ENCODE measurements at regions not wholly inside any gene's neighbourhood (a gene's known extent, or its start where the extent isn't known, plus 50 kb on each side); places are given as distances from the start of the nearest gene placed in this dataset.

DNA sequence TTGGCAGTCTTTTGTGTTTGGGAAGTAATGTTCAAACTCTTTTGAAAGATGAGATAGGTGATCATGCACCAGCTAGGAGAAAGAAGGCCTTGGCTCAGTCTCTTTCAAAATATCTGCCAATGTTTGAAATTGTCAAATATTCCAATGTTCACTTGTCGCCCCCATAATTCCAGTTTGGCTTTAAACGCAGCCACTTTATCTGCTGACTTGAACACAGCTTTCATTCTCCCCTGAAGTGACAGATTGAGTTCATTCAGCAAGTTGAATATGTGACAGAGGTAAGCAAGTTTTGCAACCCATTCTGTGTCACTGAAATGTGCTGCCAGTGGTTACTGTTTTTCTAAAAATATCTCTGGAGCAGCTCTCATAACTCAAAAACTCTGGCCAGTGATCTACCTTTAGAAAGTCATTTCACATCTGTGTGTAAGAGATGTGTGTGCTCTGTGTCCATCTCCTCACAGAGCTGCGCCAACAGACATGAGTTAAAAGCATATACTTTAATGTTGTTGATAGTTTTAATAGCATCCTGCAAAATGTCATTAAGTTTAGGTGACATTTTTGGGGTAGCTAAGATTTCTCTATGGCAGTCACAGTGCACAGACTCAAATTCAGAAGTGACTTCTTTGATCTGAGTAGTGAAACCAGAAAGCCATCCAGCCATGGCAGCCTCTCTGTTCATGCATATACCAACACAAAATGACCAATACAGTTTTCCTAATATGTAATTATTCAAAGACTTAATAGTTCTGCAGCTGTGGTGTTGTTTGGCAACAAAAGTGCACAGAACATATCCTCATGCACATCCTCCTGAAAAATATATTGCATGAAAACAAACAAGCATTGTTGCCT lies 614.3 kb upstream of the MIS18BP1 start:
- Histone ChIP-seq H3K27ac (no peak overlapping the region), H3K36me3 (no peaks in the 10 kb centered on the region), H3K27me3 (ENCODE audit: low read depth) (no peaks in the 10 kb centered on the region), H3K4me1 (no peaks in the 10 kb centered on the region), H3K9me3 (no peaks in the 10 kb centered on the region), H3K4me3 (no peak overlapping the region)
- ATAC-seq (no peak), DNase-seq (no peak)
- intact Hi-C loops (cut with DNase I), result no loop called here
- TF ChIP-seq, protein P1, sequence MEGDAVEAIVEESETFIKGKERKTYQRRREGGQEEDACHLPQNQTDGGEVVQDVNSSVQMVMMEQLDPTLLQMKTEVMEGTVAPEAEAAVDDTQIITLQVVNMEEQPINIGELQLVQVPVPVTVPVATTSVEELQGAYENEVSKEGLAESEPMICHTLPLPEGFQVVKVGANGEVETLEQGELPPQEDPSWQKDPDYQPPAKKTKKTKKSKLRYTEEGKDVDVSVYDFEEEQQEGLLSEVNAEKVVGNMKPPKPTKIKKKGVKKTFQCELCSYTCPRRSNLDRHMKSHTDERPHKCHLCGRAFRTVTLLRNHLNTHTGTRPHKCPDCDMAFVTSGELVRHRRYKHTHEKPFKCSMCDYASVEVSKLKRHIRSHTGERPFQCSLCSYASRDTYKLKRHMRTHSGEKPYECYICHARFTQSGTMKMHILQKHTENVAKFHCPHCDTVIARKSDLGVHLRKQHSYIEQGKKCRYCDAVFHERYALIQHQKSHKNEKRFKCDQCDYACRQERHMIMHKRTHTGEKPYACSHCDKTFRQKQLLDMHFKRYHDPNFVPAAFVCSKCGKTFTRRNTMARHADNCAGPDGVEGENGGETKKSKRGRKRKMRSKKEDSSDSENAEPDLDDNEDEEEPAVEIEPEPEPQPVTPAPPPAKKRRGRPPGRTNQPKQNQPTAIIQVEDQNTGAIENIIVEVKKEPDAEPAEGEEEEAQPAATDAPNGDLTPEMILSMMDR (IDR thresholded peaks at IDR 0.05), result no peak

DNA sequence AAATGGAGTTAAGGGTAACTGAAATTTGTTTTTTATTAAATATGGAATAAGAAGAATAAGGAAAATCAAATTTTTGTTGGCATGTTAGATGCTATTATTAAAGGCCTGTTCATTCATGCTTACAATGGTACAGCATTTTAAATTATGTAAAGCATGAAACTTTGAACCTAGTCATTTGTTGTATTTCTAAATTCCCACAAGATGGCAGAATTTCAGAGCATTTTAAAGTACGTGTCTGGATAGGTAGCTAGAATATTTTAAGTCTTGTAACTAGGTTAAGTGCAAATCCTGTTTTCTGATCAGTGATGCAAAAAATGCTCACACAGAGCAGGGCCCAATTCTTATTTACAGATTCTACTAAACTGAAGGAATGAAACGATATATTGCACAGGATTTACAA lies 585.6 kb upstream of the MIS18BP1 start:
- no peak for ATAC-seq
- no peaks in the 10 kb centered on the region for H3K9me3 ChIP-seq
- H3K27me3 ChIP-seq (ENCODE audit: low read depth), result no peaks in the 10 kb centered on the region
- DNase-seq, result no peak
- H3K4me1 ChIP-seq, result no peaks in the 10 kb centered on the region
- TF ChIP-seq, protein P1 (IDR thresholded peaks at IDR 0.05), result no peak
- no peaks in the 10 kb centered on the region for H3K36me3 ChIP-seq
- H3K4me3 ChIP-seq, result no peak overlapping the region
- no peak overlapping the region for H3K27ac ChIP-seq
- intact Hi-C loops (cut with DNase I), result no loop called here

- Histone ChIP-seq H3K27me3 (ENCODE audit: low read depth) (no peaks in the 10 kb centered on the region), H3K36me3 (no peaks in the 10 kb centered on the region), H3K9me3 (no peaks in the 10 kb centered on the region), H3K4me1 (no peaks in the 10 kb centered on the region), H3K4me3 (no peak overlapping the region), H3K27ac (no peak overlapping the region)
- ATAC-seq (no peak), DNase-seq (no peak)
- TF ChIP-seq, protein P1 (IDR thresholded peaks at IDR 0.05), result no peak
- intact Hi-C loops (cut with DNase I), result no loop called here
Observed at GRCh38 chr14:45819107-45819506, 566.1 kb upstream of the MIS18BP1 start.

DNA sequence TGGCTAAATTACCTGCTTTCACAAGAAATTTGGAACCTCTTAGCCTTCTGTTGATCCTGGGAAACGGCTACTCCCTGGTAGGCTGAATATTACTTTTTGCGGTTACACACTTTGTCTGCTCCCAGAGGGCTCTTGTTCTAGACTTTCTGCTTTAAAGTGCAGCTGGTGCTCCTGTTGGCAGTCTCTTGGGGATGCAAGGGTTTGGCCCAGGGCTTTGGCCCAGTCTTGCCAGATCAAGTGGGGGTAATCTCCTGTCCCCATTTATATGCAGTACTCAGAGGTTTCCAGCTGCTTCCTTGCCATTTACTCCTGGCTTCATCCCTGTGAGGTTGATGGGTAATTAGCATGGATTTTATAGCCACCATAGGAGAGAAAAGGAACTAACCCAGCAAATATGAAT lies 558.2 kb upstream of the MIS18BP1 start:
- no peaks in the 10 kb centered on the region for H3K36me3 ChIP-seq
- no peaks in the 10 kb centered on the region for H3K27me3 ChIP-seq (ENCODE audit: low read depth)
- TF ChIP-seq, protein P1 (IDR thresholded peaks at IDR 0.05), result no peak
- intact Hi-C loops (cut with DNase I), result no loop called here
- no peak overlapping the region for H3K27ac ChIP-seq
- DNase-seq (no peak), ATAC-seq (no peak)
- no peaks in the 10 kb centered on the region for H3K4me1 ChIP-seq
- no peaks in the 10 kb centered on the region for H3K9me3 ChIP-seq
- no peak overlapping the region for H3K4me3 ChIP-seq

DNA sequence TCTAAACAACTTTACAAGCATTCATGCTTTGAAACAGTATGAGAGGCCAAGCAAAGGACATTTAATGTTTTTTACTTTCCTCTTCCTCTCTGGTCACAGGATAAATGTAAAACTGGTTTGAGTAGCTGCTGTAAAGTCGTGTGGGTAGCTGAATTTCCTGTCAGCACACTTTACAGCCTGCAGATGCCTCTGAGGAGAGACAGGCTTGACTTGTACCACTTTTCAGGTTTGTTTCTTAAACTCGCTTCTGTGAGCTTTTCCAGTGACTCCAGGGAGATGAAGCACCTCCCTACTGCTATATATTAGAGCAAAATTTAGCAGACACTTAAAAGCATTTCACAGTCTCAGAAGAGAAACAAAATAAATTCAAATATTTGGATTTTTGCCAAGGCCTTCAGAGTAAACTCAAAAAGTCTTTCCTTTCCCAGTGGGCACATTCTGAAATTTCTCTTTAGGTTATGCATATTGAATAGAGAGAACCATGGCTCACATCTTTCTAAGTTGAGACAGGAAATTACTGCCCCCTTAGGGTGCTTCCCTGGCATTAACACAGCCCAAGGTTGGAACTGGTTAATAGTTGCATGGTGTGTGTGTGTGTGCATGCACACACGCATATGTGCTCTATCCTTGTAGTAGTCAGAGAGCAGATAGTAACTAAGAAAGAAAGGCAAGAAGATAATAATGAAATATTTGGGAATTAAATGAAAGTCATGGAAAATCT lies 557.3 kb upstream of the MIS18BP1 start:
- TF ChIP-seq, protein P1 (IDR thresholded peaks at IDR 0.05), result peak; percentile 11
- no peak overlapping the region for H3K4me3 ChIP-seq
- DNase-seq (no peak), ATAC-seq (peak in 1 of 2 donors; percentile 50)
- H3K27ac ChIP-seq, result no peak overlapping the region
- H3K4me1 ChIP-seq, result no peaks in the 10 kb centered on the region
- H3K9me3 ChIP-seq, result no peaks in the 10 kb centered on the region
- H3K27me3 ChIP-seq (ENCODE audit: low read depth), result no peaks in the 10 kb centered on the region
- H3K36me3 ChIP-seq, result no peaks in the 10 kb centered on the region
- intact Hi-C loops (cut with DNase I), result no loop called here

Data from lower lobe of right lung (tissue), 2 donors.